ENCODE measurements at regions not wholly inside any gene's neighbourhood (a gene's known extent, or its start where the extent isn't known, plus 50 kb on each side); places are given as distances from the start of the nearest gene placed in this dataset.

- no peak for FAIRE-seq
Observed at GRCh38 chr10:42989481-42989921, 87.4 kb upstream of the RET start.

DNA sequence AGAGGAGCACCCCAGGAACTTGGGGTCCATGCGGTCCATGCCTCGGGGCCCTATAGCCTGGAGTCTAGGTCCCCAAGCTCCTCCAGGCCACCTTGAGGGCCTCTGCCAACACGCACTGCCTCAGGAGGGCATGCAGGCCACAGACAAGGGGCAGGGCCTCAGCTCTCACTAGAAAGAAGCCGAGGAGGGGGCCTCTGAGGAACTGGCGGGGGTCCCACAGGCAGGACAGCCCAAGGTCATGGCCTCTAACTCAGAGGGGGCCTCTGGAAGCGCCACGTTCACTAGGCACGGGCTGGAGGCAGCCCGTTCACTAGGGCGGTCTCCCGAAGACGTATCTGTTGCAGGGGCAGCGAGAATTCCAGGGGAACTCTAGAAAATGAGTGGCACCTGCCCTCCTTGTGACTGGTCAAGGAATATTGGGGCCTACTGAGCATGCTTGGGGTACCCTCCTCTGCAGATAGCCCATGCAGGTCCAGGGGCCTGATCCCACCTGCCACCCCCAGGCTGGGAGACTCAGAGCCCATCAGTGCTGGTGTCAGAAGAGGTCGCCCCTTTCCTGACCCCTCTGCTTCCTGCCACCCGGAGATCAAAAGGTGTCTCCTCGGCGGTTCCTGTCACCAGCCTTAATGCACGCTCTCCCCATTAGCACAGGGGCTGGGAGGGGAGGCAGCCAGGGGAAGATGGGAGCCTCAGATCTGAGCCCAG, 86.7 kb upstream of the RET start:
- FAIRE-seq, result no peak

DNA sequence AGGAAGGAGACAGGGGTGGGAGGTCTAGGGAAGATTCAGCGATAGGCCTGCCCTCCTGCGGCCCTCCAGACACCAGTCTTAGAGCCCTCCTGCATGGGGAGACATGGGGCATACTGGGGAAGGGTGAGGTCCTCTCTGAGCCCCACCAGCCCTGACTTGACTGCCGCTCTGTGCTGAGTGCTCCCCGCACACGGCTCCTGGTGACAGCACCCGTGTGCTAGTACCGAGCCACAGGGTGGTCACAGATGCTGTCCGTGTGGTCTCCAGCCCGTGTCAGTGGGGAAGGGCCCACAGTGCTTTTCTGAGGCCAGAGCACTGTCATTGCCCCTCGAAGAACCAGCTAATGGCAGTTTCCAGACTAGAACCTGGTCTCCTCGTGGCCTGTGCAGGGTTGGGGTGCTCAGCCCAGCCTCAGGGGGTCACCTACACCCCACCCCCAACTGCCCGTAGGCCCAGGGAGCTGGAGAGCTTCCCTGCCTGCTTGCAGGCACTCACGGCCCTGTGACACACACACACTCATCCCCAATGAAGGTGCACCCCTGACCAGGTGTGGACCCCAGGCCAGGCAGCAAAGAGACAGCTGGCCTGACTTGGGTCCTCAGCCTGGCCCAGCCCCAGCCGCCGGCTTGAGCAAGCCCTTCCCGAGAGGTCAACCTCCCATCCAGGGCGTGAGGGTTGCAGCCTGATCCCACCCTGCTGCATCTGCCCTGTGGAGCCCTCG, 86.0 kb upstream of the RET start:
- no peak for FAIRE-seq

- FAIRE-seq, result no peak
Observed at GRCh38 chr10:42991442-42992098, 85.3 kb upstream of the RET start.

DNA sequence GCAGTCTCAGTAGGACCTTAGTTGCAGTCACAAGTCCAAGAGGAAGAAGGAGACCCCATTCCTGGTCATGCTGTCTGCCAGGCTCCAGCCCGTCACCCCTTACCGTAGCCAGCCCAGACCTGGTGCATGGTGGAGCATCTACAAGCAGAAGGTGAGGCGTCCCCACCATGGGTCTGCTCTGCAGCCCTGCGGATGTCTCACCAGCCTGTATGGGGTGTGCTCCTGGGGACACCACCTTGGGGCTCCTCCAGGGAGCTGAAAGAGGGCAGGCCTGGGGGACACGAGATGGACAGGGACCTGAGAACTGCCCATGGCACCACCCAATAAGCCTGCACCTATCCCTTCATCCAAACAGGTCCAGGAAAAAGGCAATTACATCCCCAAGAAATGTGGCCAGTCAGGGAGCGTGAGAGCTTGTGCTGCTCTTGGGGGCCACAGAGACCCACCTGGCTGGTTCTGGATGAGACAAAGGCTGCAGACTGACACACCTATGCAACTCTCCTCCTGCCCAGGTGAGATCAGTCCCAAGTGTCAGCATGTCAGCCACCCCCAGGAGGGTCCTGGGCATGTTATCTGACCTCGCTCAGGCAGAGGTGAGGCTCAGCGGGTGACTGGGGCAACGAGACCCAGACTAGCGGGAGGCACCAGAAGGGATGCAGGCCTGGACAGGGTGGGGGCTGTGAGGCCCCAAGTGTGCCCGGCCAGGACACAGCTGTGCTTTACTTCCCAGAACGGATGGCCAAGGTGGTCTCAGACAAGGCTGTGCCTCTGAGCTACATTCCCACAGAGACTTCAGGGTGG, 84.5 kb upstream of the RET start:
- FAIRE-seq, result no peak

DNA sequence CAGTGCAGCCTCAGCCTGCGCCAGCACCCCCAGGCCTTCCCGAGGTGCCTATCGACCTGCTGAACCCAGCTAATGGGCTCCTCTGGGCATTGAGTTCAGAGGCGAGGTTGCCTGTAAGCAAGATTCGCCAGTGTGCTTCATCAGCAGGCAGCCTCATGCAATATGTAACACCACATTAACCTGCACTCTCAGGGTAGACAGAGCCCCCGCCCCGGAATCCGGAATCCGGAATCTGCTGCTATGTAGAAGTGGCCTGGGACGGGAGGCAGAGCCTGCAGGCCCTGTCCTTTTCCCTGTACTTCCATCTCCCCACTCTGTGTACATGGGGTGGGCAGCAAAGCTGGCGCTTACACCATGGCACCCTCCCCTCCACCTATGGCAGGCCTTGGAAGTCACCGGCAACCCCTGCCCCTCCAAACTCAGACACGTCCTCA, 83.9 kb upstream of the RET start:
- no peak for FAIRE-seq

GRCh38 chr10:42994909-42995308, 82.0 kb upstream of the RET start:
- peak; percentile 49 for FAIRE-seq

- no peak for FAIRE-seq
Observed at GRCh38 chr10:42995537-42995936, 81.3 kb upstream of the RET start.

- FAIRE-seq, result no peak
Observed at GRCh38 chr10:42996588-42996987, 80.3 kb upstream of the RET start.

- FAIRE-seq, result no peak
Observed at GRCh38 chr10:42997151-42997848, 79.6 kb upstream of the RET start.

DNA sequence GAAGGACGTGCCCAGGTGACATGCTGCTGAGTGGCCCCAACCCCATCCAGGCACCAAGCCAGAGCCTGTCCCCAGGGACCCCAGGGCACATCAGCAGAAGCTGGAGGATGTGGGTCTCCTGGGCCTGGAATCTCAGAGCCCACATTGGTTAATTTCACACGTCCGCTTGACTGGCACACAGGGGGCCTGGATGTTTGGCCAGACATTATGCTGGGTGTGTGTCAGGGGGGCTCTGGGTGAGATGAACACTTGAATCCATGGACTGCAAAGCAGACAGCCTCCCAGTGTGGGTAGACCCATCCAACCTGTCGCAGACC, 79.1 kb upstream of the RET start:
- no peak for FAIRE-seq

DNA sequence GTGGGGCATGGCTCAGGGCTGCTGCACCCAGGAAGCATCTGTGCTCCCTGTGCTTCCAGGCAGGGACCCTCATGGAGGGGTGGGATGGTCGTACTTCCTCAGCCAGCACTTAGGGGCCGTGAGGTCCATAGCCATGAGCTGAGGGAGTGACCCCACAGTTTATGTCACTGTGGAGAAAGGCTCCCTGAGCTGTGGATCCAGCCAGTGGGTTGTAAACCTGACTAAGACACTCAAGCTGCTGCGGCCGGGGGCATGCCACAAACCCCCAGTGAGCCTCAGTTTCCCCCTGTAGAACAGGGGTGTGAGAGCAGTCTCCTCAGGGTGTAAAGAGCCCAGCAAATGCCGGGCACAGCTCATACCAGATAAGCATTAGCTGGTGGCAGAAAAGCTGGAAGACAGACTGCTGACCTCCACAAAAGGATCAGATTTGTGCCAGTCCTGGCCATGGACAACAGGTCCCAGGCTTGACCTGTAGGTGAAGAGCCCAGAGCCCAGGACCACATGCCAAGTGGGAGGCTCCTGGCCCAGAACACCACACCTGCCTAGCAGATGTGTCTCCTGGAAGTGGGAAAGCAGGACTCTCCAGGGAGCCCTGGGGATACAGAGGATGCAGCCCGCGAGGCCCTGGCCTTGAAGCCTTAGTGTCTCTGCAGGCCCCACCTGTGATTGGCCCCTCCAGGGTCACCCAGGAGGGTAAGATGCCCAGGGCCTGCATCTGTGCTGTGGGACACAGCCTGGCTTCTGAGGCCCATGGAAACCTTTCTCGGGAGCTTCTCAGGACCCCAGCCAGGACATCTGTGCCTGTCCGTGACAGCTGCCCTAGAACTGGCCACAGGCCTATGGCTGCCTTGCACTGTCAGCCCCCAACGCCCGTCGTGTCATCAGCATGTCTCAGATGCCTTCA, 78.1 kb upstream of the RET start:
- no peak for FAIRE-seq

DNA sequence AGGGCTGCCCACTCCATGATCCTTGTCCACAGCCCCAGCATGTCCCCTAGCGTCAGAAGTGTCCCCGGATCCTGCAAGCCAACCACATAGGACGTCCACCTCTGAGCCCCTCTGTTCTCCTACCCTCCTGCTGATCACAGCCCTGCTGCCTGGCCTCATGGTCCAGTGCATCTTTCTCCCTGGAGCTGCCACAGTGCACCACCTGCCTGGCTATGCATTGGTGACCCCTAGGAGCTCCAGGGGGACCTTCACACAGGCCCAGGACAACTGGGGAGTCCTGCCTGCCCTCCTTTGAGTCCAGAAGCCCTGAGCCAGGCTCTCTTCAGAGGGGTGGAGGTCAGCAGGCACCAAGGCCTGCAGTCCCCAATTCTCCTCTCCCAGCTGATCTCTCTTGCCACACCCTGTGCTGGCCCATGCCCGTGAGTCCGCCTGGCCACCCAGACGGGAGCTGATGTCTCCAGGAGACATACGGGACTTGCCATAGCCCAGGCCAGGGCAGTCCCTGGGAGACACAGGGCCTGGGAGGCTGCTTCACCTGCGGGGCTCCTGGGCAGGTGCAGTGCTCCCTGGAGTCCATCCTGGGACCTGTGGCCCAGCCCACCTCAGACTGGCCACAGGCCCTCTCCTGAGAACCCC, 77.4 kb upstream of the RET start:
- FAIRE-seq, result no peak

DNA sequence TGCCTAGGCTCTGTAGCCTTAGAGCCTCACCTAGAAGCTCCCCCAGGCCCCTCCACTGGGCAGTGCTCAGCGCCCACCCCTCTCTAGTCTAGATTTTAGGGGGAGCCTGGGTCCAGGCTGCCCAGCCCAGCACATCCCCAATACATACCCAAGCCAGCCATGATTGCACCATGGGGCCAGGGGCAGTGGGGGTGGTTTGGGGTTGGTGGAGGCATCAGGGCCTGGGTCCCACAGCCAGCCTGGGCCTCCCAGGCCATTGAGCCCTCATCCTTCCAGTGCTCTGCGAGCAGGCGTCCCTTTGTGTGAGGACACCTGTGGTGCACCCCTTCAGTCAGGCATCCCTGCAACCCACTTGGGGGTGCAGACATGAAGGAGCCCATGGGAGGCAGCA, 76.9 kb upstream of the RET start:
- FAIRE-seq, result no peak

- no peak for FAIRE-seq
Observed at GRCh38 chr10:43000651-43001426, 76.0 kb upstream of the RET start.

- FAIRE-seq, result no peak
Observed at GRCh38 chr10:43001427-43001795, 75.5 kb upstream of the RET start.

DNA sequence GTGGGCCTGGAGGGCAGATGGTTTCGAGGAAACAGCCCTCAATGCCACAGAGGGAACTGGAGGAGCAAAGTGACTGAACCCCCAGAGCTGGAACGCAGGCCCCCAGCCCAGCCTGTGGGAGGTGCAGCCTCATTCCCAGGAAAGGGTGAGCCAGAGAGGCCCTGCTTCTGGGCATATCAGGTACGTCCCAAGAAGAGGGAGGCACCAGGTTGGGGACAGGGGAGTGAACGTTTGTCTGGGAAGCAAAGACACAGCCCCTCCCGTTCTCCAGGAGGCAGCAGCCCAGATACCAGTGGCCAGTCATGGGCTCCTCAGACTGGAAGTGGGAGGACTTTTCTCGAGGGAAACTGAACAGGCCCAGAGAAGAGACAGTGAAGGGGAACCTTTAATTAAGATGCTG, 74.3 kb upstream of the RET start:
- no peak for FAIRE-seq

- FAIRE-seq, result no peak
Observed at GRCh38 chr10:43006490-43006889, 70.4 kb upstream of the RET start.

DNA sequence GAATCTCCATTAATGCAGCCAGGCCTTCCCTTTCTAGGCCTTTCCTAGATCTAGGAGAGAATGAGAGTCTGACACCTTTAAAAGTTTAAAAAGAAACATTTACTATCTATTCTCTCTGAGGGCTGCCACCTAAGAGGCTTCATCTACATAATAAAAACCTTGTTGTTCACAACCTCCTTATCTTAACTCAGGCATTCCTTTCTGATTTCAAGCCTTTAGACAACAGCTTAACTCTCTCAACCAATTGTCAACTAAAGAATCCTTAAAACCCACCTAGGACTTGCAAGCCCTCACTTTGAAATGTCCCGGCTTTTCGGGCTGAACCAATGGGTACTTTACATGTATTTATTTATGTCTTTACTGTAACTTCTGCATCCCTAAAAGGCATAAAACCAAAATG, 64.3 kb upstream of the RET start:
- FAIRE-seq, result no peak

- FAIRE-seq, result no peak
Observed at GRCh38 chr10:43013065-43013464, 63.8 kb upstream of the RET start.
